ENCODE measurements at regions not wholly inside any gene's neighbourhood (a gene's known extent, or its start where the extent isn't known, plus 50 kb on each side); places are given as distances from the start of the nearest gene placed in this dataset.
"Not testable (repeated sequence)": the region's sequence is repeated elsewhere in the genome, so short reads cannot be mapped to it uniquely, and the experiment has no call there.

GRCh38 chr13:109989686-109990085 is 203.3 kb upstream of the IRS2 start:
- Mint-ChIP-seq H3K27me3 (ENCODE audit: low read depth) (no peaks in the 10 kb centered on the region), H3K9me3 (peaks cover 3% of the 10 kb centered on the region), H3K4me3 (no peak overlapping the region), H3K27ac (no peak overlapping the region), H3K36me3 (no peaks in the 10 kb centered on the region), H3K4me1 (peaks cover 6% of the 10 kb centered on the region)
- DNase-seq (ENCODE audit: low spot score in 2 of 2, unreplicated experiment in 2 of 2) = no peak
- no peak for TF ChIP-seq CTCF (IDR thresholded peaks at IDR 0.05; ENCODE audit: unreplicated experiment)

GRCh38 chr13:109989155-109989554 is 202.8 kb upstream of the IRS2 start:
- Mint-ChIP-seq H3K4me1 (peaks cover 6% of the 10 kb centered on the region), H3K27ac (no peak overlapping the region), H3K9me3 (peaks cover 3% of the 10 kb centered on the region), H3K36me3 (no peaks in the 10 kb centered on the region), H3K27me3 (ENCODE audit: low read depth) (no peaks in the 10 kb centered on the region), H3K4me3 (no peak overlapping the region)
- DNase-seq (ENCODE audit: low spot score in 2 of 2, unreplicated experiment in 2 of 2) = no peak
- no peak for TF ChIP-seq CTCF (IDR thresholded peaks at IDR 0.05; ENCODE audit: unreplicated experiment)

GRCh38 chr13:109986851-109987250 is 200.5 kb upstream of the IRS2 start:
- no peak for TF ChIP-seq CTCF (IDR thresholded peaks at IDR 0.05; ENCODE audit: unreplicated experiment)
- no peaks in the 10 kb centered on the region for H3K27me3 Mint-ChIP-seq (ENCODE audit: low read depth)
- H3K4me3 Mint-ChIP-seq = no peak overlapping the region
- no peaks in the 10 kb centered on the region for H3K9me3 Mint-ChIP-seq
- H3K4me1 Mint-ChIP-seq = peaks cover 27% of the 10 kb centered on the region
- DNase-seq (ENCODE audit: low spot score in 2 of 2, unreplicated experiment in 2 of 2) = no peak
- no peaks in the 10 kb centered on the region for H3K36me3 Mint-ChIP-seq
- H3K27ac Mint-ChIP-seq = no peak overlapping the region

GRCh38 chr13:109985871-109986450 is 199.6 kb upstream of the IRS2 start:
- no peak overlapping the region for H3K4me3 Mint-ChIP-seq
- H3K27ac Mint-ChIP-seq = no peak overlapping the region
- no peaks in the 10 kb centered on the region for H3K9me3 Mint-ChIP-seq
- no peak for TF ChIP-seq CTCF (IDR thresholded peaks at IDR 0.05; ENCODE audit: unreplicated experiment)
- H3K27me3 Mint-ChIP-seq (ENCODE audit: low read depth) = no peaks in the 10 kb centered on the region
- H3K4me1 Mint-ChIP-seq = peaks cover 27% of the 10 kb centered on the region
- no peaks in the 10 kb centered on the region for H3K36me3 Mint-ChIP-seq
- DNase-seq (ENCODE audit: low spot score in 2 of 2, unreplicated experiment in 2 of 2) = no peak

- H3K4me1 Mint-ChIP-seq = peaks cover 27% of the 10 kb centered on the region
- no peak for DNase-seq (ENCODE audit: low spot score in 2 of 2, unreplicated experiment in 2 of 2)
- H3K27me3 Mint-ChIP-seq (ENCODE audit: low read depth) = no peaks in the 10 kb centered on the region
- no peaks in the 10 kb centered on the region for H3K9me3 Mint-ChIP-seq
- no peak for TF ChIP-seq CTCF (IDR thresholded peaks at IDR 0.05; ENCODE audit: unreplicated experiment)
- no peak overlapping the region for H3K27ac Mint-ChIP-seq
- H3K36me3 Mint-ChIP-seq = no peaks in the 10 kb centered on the region
- H3K4me3 Mint-ChIP-seq = no peak overlapping the region
Observed at GRCh38 chr13:109983447-109983846, 197.1 kb upstream of the IRS2 start.

- Mint-ChIP-seq H3K4me3 (no peak overlapping the region), H3K27ac (no peak overlapping the region), H3K27me3 (ENCODE audit: low read depth) (no peaks in the 10 kb centered on the region), H3K36me3 (no peaks in the 10 kb centered on the region), H3K4me1 (peaks cover 31% of the 10 kb centered on the region), H3K9me3 (no peaks in the 10 kb centered on the region)
- no peak for TF ChIP-seq CTCF (IDR thresholded peaks at IDR 0.05; ENCODE audit: unreplicated experiment)
- no peak for DNase-seq (ENCODE audit: low spot score in 2 of 2, unreplicated experiment in 2 of 2)
Observed at GRCh38 chr13:109981000-109981399, 194.6 kb upstream of the IRS2 start.

- not testable (repeated sequence) for H3K4me3 Mint-ChIP-seq; H3K27me3 Mint-ChIP-seq (ENCODE audit: low read depth); H3K9me3 Mint-ChIP-seq; H3K27ac Mint-ChIP-seq; H3K36me3 Mint-ChIP-seq; DNase-seq (ENCODE audit: low spot score in 2 of 2, unreplicated experiment in 2 of 2)
- H3K4me1 Mint-ChIP-seq = peaks cover 24% of the 10 kb centered on the region
Observed at GRCh38 chr13:109979676-109980075, 193.3 kb upstream of the IRS2 start.
